PC-9 (cell line): ENCODE measurements at regions not wholly inside any gene's neighbourhood (a gene's known extent, or its start where the extent isn't known, plus 50 kb on each side); places are given as distances from the start of the nearest gene placed in this dataset.

Experiments used
- CTCF ChIP-seq: fragments of 200-600 bp; sonication (generic); conservative IDR thresholded peaks from 2 replicates; pipeline ENCODE4 v1.6.1; 2017; ENCODE audit warnings: mixed run types, antibody characterized with exemption, mild to moderate bottlenecking, moderate library complexity
- EZH2 ChIP-seq: fragments of 200-600 bp; sonication (generic); IDR thresholded peaks from 2 replicates; pipeline ENCODE4 v1.8.0; 2017; ENCODE audit warnings: antibody characterized with exemption, low read depth

- TF ChIP-seq CTCF (no peak), EZH2 (no peak)
These were observed 862.8 kb downstream of the FAM181B start for GRCh38 chr11:81870815-81871214.
